ENCODE measurements at regions not wholly inside any gene's neighbourhood (a gene's known extent, or its start where the extent isn't known, plus 50 kb on each side); places are given as distances from the start of the nearest gene placed in this dataset.

GRCh38 chr2:209368406-209368805 is 55.4 kb upstream of the MAP2 start:
- no peaks in the 10 kb centered on the region for H3K27me3 Mint-ChIP-seq (ENCODE audit: insufficient read depth, low read depth, poor library complexity)
- no peak for DNase-seq (ENCODE audit: low spot score)
- H3K9me2 ChIP-seq (ENCODE audit: insufficient read depth) = no peaks in the 10 kb centered on the region
- peaks cover 15% of the 10 kb centered on the region for H3K9me3 Mint-ChIP-seq
- no peaks in the 10 kb centered on the region for H3K4me1 ChIP-seq (ENCODE audit: insufficient read depth)
- H3K36me3 ChIP-seq (ENCODE audit: insufficient read depth) = no peaks in the 10 kb centered on the region
- H4K20me1 ChIP-seq (replicated peaks; ENCODE audit: insufficient read depth) = no peaks in the 10 kb centered on the region
- TF ChIP-seq ZNF331 (CRISPR knock-in tag; IDR thresholded peaks at IDR 0.05; ENCODE audit: low read depth) = no peak
- no peak overlapping the region for H3K4me3 Mint-ChIP-seq
- H3K36me3 Mint-ChIP-seq (ENCODE audit: low read depth) = peaks cover 11% of the 10 kb centered on the region; the same call in 1 of the 3 replicates
- no peak for ATAC-seq
- no peak overlapping the region for H2AFZ ChIP-seq
- no peak overlapping the region for H3K27ac ChIP-seq (ENCODE audit: low read depth)
- H3K4me2 ChIP-seq = no peak overlapping the region
- no peaks in the 10 kb centered on the region for H3K79me2 ChIP-seq (replicated peaks; ENCODE audit: insufficient read depth)
- no peaks in the 10 kb centered on the region for H3K27me3 ChIP-seq (ENCODE audit: insufficient read depth)
- no peak overlapping the region for H3K27ac Mint-ChIP-seq
- H3K4me1 Mint-ChIP-seq = peaks cover 6% of the 10 kb centered on the region; the same call in 2 of the 3 replicates
- no peaks in the 10 kb centered on the region for H3F3A ChIP-seq (replicated peaks; ENCODE audit: low read depth)
- no peak overlapping the region for H3K4me3 ChIP-seq

DNA sequence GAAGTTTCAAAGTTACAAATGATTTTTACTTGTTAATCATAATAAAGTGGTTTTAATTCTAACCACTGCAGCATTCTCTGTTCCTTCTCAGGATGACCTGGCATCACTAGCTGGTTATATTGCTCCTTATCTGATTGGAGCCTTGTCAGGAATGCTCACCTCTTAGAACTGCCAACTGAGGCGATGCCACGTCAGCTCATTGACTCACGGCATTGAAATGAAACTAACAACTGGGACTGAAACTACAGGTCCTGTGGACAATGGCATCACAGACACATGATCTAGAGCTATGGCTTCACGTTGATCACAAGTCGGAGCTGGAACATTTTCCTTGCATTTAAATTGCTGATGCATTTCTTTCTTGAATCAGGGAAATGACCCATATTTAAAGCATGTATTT is 54.9 kb upstream of the MAP2 start:
- Histone ChIP-seq H3K4me2 (no peak overlapping the region), H4K20me1 (replicated peaks; ENCODE audit: insufficient read depth) (no peaks in the 10 kb centered on the region)

GRCh38 chr2:209369656-209370055 is 54.2 kb upstream of the MAP2 start:
- H3K36me3 ChIP-seq (ENCODE audit: insufficient read depth) = no peaks in the 10 kb centered on the region
- no peak for DNase-seq (ENCODE audit: low spot score)
- ATAC-seq = no peak
- H3K4me3 ChIP-seq = no peak overlapping the region
- Mint-ChIP-seq H3K27ac (no peak overlapping the region), H3K36me3 (ENCODE audit: low read depth) (peaks cover 12% of the 10 kb centered on the region; the same call in 1 of the 3 replicates), H3K4me1 (no peaks in the 10 kb centered on the region), H3K9me3 (peaks cover 24% of the 10 kb centered on the region), H3K27me3 (ENCODE audit: insufficient read depth, low read depth, poor library complexity) (no peaks in the 10 kb centered on the region), H3K4me3 (no peak overlapping the region)
- no peak overlapping the region for H3K4me2 ChIP-seq
- H3K9me2 ChIP-seq (ENCODE audit: insufficient read depth) = no peaks in the 10 kb centered on the region
- no peaks in the 10 kb centered on the region for H4K20me1 ChIP-seq (replicated peaks; ENCODE audit: insufficient read depth)
- H3K27me3 ChIP-seq (ENCODE audit: insufficient read depth) = no peaks in the 10 kb centered on the region
- no peaks in the 10 kb centered on the region for H3F3A ChIP-seq (replicated peaks; ENCODE audit: low read depth)
- H3K4me1 ChIP-seq (ENCODE audit: insufficient read depth) = no peaks in the 10 kb centered on the region
- TF ChIP-seq NANOG (IDR thresholded peaks at IDR 0.05; ENCODE audit: borderline replicate concordance) (no peak), ZNF462 (CRISPR knock-in tag; IDR thresholded peaks at IDR 0.05) (no peak), ETS1 (IDR thresholded peaks at IDR 0.05) (no peak), POLR2AphosphoS5 (IDR thresholded peaks at IDR 0.05; ENCODE audit: low read depth) (no peak), CREB1 (CRISPR knock-in tag; IDR thresholded peaks at IDR 0.05; ENCODE audit: low read depth) (no peak), JUNB (IDR thresholded peaks at IDR 0.05; ENCODE audit: unreplicated experiment) (no peak)
- no peak overlapping the region for H3K27ac ChIP-seq (ENCODE audit: low read depth)
- no peaks in the 10 kb centered on the region for H3K79me2 ChIP-seq (replicated peaks; ENCODE audit: insufficient read depth)
- no peak overlapping the region for H2AFZ ChIP-seq

More for the DNA sequence above, 54.9 kb upstream of the MAP2 start:
- Histone ChIP-seq H3K4me3 (no peak overlapping the region), H3K79me2 (replicated peaks; ENCODE audit: insufficient read depth) (no peaks in the 10 kb centered on the region), H3K9me2 (ENCODE audit: insufficient read depth) (no peaks in the 10 kb centered on the region), H3K27me3 (ENCODE audit: insufficient read depth) (no peaks in the 10 kb centered on the region), H3K36me3 (ENCODE audit: insufficient read depth) (no peaks in the 10 kb centered on the region), H3K4me1 (ENCODE audit: insufficient read depth) (no peaks in the 10 kb centered on the region), H3K27ac (ENCODE audit: low read depth) (no peak overlapping the region), H2AFZ (no peak overlapping the region), H3F3A (replicated peaks; ENCODE audit: low read depth) (no peaks in the 10 kb centered on the region)
- TF ChIP-seq ZNF114 (CRISPR knock-in tag; IDR thresholded peaks at IDR 0.05) = no peak
- no peak for TF ChIP-seq ZNF331 (CRISPR knock-in tag; IDR thresholded peaks at IDR 0.05; ENCODE audit: low read depth)
- no peaks in the 10 kb centered on the region for H3K27me3 Mint-ChIP-seq (ENCODE audit: insufficient read depth, low read depth, poor library complexity)
- no peak overlapping the region for H3K4me3 Mint-ChIP-seq
- H3K36me3 Mint-ChIP-seq (ENCODE audit: low read depth) = peaks cover 12% of the 10 kb centered on the region; the same call in 1 of the 3 replicates
- ATAC-seq (no peak), DNase-seq (ENCODE audit: low spot score) (no peak)
- no peak overlapping the region for H3K27ac Mint-ChIP-seq
- H3K4me1 Mint-ChIP-seq = peaks cover 4% of the 10 kb centered on the region; the same call in 2 of the 3 replicates
- H3K9me3 Mint-ChIP-seq = peaks cover 17% of the 10 kb centered on the region
